Left colon (tissue), 2 donors: ENCODE measurements at regions not wholly inside any gene's neighbourhood (a gene's known extent, or its start where the extent isn't known, plus 50 kb on each side); places are given as distances from the start of the nearest gene placed in this dataset.
"Not testable (repeated sequence)": the region's sequence is repeated elsewhere in the genome, so short reads cannot be mapped to it uniquely, and the experiment has no call there.

ENCODE experiments used
- ATAC-seq: fragments of 200-7000 bp; cut with Tn5 transposase; one replicate; pipeline ENCODE4 v1.9.1; 2020; ENCODE audit warnings: mild to moderate bottlenecking, moderate library complexity
- DNase-seq, 2 donors: peaks; one replicate each; pipeline ENCODE4 v3.0.0-alpha.2; 2020
- intact Hi-C, 2 donors: fragments of 100-400 bp; cut with DNase I in 1 of 2; cut with micrococcal nuclease in 1 of 2; formaldehyde crosslinking; loops; one replicate each; pipeline versions ENCODE4 v1.11.2 to v1.14.0; 2022; cut with DNase I, micrococcal nuclease
- donor health status: DM: no; HTN: no; CAD: no.
- donor health status: DM: yes; HTN: yes; CAD: no.

DNA sequence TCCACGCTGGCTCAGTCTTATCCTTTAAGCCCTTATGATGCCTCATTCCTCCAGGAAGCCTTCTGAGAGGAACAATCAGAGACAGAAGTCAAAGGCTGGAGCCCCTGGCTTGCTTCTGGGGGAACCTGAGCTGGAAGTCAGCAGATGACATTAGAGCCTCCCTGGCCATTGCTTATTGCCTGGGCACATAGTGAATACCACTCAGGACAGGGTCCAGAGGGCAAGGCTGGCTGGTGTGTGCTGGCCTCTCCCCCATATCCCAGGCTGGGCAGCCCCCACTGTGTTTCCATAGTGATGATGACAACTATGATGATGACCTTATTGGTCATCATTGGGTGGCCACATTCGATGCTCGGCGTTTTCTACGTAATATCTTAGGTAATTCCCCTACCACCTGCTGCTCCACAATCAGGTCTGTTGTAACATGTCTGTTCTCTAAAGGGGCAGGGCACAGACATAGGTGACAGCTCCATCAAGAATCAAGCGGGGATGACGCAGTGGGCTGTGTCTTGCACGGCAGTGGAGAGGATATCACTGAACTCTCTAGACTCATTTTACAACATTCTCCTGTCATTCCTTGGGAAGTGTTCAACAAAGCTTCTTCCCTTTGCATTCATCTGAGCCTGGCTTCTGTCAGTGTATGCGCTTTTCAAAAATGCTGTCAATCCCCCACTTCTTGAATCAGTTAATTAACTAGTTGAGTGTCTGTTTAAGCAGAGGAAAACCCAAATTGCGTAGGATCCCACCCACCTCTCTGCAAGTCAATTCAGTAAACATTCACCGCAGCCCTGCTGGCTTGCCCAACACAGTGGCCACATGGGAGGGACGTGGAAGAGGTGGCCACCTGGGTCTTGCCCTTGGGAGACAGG, 89.4 kb upstream of the TSHZ3 start:
- no peak for ATAC-seq
- intact Hi-C loops = no loop called here
- DNase-seq = no peak

DNA sequence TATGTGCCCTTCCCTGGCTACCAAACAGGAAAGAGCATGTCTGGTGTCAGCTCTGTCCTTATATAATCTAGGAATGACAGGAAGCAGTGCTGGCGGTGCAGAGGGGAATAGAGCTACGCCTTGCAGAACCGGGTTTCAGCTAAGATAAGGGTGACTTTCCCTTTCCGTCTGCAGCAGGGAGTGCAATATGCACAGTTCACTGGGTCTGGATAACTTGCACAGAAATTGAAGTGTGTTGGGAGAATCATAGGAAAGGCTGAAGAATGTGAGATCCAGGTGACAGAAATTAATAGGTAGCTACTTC, 90.0 kb upstream of the TSHZ3 start:
- DNase-seq (no peak), ATAC-seq (no peak)
- intact Hi-C loops = no loop called here

DNA sequence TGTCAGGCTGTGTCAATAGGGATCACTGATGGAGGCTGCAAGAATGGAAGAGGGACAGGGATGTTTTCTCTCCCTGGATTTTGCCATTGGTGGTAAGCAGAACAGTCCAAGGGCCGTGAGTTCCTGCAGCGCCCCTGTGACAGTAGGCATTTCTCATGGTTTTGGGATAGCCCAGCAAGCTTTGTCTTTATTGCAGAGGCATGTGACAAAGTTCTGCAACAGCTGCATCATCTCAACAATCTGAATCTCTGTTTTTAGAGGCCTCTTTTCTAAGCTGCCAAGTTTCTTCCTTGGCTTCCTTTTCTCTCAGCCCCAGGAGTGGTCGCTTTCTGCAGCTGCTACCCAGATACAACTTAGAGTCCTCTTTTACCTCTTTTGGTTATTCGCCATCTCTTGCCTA, 95.7 kb upstream of the TSHZ3 start:
- no peak for ATAC-seq
- intact Hi-C loops = no loop called here
- DNase-seq = no peak

DNA sequence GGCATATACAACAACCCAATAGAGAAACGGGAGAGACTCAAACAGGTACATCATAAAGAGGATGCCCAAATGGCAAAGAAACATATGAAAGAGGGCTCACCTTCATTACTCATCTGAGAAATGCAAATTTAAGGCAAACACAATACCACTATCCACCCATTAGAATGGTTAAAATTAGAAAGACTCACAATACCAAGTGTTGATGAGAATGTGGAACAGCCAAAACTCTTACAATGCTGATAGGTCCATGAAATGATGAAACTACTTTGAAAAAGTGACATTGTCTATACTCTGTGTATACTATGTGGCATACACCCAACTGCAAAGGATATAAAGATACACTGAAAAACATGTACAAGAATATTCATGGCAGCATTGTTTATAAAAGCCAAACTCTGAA, 96.2 kb upstream of the TSHZ3 start:
- intact Hi-C loops = no loop called here
- ATAC-seq = no peak

DNA sequence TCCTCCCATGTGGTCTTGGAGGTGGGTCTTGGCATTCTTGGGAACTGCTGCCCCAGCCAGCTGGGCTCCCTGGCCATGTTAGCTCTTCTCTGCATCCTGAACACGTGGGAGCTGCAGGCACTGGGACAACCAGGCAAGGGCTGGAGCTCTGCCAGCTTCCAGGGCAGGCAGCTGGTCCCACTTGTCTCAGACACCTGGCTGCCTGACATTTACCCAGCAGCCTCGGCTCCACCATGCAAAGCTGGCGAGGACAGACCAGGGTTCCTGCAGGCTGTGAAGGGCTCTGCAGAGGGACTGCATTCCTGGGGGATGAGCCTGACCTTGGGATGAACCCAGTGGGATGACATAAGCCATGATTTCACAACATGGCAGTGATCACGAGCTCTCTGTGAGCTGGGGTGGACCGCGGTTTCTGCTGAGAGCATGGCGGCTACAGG, 99.0 kb upstream of the TSHZ3 start:
- intact Hi-C loops = no loop called here
- ATAC-seq (no peak), DNase-seq (peak; percentile 39 to 43)

More for the DNA sequence above, 96.2 kb upstream of the TSHZ3 start:
- DNase-seq = no peak

DNA sequence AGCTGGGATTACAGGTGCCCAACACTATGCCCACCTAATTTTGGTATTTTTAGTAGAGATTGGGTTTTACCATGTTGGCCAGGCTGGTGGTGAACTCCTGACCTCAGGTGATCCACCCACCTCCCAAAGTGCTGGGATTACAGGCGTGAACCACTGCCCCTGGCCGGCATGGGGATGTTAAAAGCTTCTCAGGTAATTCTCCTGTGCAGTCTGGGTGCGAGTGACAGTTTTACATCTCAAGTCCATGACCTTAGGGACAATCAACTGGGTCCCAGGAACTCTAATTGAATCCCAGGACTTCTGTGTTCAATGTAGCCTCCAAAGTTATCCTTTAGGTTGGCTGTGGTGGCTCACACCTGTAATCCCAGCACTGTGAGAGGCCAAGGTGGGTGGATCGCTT, 100.1 kb upstream of the TSHZ3 start:
- no peak for ATAC-seq
- no peak for DNase-seq
- intact Hi-C loops = no loop called here

DNA sequence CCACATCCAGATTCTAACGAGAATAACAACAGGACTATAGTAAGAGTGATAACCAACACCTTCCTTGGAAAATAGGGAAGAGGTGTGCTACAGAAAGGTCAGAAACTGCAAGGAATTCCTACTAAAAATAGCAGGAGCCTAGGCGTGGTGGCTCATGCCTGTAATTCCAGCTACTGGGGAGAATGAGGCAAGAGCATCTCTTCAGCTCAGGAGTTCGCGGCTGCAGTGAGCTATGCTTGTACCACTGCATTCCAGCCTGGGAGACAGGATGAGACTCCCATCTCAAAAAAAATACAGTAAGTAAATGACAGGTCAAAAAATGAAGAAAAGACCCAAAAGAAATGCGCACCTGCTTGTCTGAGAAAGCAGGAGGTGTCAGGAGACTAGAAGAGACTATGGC, 101.5 kb upstream of the TSHZ3 start:
- DNase-seq (no peak), ATAC-seq (no peak)
- intact Hi-C loops = no loop called here

DNA sequence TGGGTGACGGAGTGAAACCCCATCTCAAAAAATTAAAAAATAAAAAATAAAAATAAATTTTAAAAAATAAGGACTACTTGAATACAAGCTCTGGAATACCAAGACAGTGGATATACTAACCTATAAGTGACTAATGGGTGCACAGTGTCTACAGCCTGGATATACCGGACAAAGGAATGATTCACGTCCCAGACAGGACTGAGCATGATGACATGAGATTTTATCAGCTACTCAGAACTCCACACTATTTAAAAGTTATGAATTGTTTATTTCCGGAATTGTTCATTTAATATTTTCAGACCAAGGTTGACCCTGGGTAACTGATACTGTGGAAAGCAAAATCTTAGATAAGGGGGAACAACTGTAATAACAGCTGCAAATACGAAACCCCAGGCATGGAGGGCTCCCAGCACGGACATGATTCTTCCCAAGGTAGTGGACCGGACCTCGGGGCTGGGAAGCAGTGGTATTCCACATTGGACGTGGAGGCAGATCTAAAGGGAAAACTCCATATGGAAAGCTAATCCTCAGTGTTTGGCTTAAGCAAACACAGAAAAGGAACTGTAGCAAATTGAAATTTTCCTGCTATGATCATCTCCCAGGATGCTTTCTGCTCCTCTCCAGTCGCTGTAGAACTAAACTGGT, 102.6 kb upstream of the TSHZ3 start:
- DNase-seq (no peak), ATAC-seq (no peak)
- intact Hi-C loops = no loop called here

DNA sequence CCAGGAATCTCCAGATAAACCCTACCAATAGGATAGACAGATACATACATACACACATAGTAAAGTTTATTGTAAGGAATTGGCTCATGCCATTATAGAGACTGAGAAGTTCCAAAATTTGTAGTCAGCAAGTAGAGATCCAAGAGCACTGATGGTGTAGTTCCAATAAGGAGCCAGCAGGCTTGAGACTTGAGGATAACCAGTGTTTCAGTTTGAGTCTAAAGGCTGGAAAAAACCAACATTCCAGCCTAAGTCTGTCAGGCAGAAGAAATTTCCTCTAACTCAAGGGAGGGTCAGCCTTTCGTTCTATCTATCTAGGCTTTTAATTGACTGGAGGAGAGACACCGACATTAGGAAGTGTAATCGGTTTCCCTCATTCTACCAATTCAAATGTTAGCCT, 110.2 kb upstream of the TSHZ3 start:
- no peak for ATAC-seq
- intact Hi-C loops = no loop called here
- no peak for DNase-seq

DNA sequence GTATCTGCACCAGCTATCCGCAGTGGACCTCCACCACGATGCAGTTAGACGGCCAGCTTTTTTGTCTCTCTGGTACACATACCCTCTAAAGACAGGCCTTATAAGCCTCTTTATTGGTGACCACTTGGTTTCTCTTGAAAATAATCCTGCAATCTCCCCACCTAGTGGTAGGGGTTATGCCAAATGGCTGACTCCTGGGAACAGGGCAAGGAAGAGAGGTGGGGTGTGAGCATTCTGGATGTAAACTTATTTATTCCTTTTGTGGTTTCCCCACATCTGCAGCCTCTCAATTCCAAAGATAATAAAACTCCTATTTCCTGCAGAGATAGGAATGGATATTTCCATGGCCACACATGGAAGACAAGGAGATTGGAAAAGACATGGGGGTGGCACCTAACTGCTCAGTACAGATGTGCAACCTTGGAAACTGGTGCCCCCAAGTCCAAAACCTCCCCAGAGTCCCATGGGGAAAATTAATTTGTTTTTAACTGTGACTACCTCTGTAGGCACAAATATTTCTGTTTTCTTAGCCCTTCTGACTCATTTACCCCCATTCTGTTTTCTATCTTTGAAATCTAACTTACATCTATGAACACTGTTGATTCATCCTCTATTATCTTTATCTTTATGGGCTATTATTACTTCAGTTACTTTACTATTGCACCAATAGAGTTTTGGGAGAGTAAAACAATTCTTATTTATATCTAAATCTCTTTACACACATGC, 112.7 kb upstream of the TSHZ3 start:
- ATAC-seq = no peak

DNA sequence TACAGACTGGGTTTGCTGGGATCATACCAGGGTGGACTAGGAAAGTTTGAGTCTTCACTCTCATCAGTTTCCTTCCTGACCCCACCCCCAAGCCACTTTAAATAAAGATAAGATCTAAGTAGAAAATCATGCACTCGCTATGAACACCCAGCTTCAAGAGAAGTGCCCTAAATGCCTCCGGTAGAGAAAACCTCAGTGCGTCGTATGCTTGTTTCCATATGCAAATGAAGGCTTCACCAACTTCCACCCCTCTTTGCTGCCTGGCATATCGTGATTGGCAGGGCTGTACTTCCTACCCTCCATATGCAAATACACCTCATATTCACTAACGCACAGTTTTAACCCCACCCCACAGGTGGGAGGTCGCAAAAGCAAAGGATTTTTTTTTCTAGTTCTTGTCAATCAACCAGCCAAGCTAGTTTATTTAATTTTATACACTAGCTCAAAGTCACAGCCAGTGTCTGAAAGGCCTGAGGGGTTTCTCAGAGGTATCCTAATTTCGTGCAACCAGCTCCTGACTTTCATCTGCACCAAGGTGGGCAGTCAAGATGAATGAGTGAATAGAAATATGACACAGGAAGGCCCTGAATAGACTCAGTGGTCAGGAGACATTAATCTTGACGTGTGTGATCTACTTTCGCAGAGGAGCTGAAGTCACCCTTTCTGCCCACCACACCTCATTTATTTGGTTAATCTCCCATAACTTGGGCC, 121.1 kb upstream of the TSHZ3 start:
- intact Hi-C loops = no loop called here
- no peak for DNase-seq
- ATAC-seq = no peak

More for the DNA sequence above, 112.7 kb upstream of the TSHZ3 start:
- intact Hi-C loops = no loop called here
- DNase-seq = no peak

DNA sequence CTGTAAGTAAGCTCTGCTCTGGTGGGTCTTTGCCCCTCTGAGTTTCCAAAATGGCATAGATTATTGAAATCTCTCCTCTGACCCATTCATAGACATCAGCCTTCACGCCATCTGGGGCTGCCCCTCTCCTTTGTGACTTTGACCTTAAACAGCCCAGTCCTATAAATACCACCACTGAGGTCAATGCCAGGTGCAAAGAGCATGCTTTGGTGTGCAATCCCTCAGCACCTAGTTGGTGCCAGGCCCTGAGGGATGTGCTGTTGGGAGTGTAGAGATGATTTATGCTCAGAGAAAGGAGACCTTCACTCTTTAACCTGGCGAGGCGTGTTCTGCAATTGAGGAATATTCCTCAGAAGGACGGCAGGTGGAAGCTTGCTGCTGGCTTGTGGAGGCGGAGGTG, 121.7 kb upstream of the TSHZ3 start:
- intact Hi-C loops = no loop called here
- no peak for DNase-seq
- ATAC-seq = no peak

DNA sequence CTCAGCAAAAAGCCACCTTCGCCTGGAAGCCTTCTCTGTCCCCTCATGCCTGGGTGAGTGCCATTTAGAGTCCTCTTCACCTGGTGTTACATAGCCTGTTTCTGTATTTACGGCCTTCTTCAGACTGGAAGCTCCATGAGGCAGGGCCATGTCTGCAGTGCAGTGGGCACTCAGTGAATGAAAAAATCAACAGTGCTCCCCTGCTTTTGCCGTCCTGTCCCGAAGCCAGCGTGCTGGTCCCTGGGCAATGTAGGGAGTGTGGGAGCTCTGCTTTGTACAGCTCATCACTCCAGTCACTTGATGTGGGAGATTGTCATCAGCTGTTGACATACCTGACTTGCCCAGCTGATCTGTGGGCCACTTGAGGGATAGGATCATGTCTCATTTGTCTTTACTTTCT, 129.0 kb upstream of the TSHZ3 start:
- intact Hi-C loops = no loop called here
- ATAC-seq (no peak), DNase-seq (no peak)

DNA sequence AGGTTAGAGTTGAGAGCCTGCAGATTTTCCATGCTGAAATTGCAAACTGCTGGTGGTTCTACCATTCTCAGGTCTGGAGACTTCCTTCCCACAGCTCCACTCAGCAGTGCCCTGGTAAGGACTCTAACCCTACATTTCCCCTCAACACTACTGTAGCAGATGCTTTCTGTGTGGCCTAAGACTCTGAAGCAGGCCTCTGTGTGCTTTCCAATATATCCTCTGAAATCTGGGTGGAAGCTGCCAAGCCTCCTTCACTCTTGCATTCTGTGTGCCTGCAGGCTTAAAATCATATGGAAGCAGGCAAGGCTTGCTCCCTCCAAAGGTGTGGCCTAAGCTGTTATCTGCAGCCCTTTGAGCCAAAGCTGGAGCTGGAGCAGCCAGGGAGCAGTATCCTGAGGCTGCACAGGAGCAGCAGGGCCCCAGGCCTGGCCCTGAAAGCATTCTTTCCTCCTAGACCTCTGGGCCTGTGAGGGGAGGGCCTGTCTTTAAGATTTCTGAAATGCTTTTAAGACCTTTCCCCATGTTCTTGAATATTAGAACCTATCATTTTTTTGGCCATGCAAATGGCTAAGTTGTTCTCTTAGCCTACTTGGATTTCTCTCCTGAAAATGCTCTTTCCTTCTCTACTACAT, 134.1 kb upstream of the TSHZ3 start:
- DNase-seq (no peak), ATAC-seq (no peak)
- intact Hi-C loops = no loop called here

DNA sequence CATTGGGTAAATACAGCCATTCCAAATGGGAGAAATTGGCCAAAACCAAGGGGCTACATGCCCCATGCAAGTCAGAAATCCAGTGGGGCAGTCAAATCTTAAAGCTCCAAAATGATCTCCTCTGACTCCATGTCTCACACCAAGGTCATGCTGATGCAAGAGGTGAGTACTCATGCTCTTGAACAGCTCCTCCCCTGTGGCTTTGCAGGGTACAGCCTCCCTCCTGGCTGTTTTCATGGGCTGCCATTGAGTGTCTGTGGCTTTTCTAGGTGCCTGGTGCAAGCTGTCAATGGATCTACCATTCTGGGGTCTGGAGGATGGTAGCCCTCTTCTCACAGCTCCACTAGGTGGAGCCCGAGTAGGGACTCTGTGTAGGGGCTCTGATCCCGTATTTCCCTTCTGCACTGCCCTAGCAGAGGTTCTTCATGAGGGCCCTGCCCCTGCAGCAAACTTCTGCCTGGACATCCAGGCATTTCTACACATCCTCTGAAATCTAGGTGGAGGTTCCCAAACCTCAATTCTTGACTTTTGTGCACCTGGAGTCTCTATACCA, 135.7 kb upstream of the TSHZ3 start:
- intact Hi-C loops, ATAC-seq: not testable (repeated sequence)

DNA sequence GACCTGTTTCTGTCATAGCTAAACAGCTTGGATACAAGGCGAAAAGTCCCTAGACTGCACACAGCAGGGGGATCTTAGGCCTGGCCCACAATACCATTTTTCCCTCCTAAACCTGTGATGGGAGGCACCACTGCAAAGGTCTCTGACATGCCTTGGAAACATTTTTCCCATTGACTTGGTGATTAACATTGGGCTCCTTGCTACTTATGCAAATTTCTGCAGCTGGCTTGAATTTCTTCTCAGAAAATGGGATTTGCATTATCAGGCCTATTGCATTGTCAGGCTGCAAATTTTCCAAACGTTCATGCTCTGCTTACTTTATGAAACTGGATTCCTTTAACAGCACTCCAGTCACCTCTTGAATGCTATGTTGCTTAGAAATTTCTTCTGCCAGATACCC, 136.2 kb upstream of the TSHZ3 start:
- DNase-seq (no peak), ATAC-seq (no peak)
- intact Hi-C loops = no loop called here

More for the DNA sequence above, 135.7 kb upstream of the TSHZ3 start:
- not testable (repeated sequence) for DNase-seq

DNA sequence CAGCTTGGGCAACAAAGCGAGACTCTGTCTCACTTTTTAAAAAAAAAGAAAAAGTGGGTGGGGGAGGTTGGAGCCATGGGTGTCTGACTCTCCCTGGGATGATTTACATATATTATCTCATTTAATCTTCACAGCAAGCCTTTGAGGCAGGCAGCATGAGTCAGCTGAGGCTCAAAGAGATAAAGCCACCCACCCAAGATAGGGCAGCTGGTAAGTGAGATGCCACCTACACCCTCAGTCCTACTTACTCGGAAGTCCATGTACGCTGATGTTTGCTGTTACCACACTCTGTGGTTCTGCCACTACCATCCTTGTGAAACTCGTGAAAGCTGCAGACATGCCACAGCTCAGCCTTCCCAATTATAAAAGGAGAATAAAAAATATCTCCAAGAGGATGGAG, 142.0 kb upstream of the TSHZ3 start:
- ATAC-seq (no peak), DNase-seq (no peak)
- intact Hi-C loops = no loop called here

DNA sequence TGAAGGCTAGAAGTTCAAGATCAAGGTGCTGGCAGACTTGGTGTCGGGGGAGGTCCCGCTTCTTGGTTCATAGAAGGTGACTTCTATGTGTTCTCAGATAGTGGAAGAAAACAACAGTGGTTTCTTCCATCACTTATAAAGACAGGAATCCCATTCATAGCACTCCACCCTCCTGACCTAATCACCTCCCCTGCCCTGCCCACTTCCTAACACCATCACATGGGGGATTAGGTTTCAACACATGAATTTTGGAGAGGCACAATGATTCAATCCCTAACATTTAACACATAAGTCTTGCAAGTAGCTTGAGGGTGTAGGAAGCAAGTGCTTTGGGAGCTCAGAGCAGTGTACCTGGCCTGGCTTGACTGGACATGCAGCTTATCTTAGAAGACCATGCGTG, 142.8 kb upstream of the TSHZ3 start:
- no peak for ATAC-seq
- no peak for DNase-seq
- intact Hi-C loops = no loop called here

DNA sequence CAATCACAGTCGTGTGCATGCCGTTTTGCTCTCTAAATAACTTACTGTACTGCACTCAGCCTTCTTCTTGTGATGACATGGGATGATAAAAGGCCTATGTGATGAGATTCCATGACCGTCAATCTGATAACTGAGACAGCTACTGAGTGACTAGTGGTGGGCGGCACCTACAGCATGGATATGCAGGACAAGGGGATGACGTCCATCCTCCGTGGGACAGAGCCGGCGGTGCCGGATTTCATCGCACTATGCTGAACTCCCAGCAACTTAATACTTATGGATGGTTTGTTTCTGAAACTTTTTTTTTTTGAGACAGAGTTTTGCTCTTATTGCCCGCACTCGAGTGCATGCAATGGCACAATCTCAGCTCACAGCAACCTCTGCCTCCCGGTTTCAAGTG, 146.8 kb upstream of the TSHZ3 start:
- DNase-seq = no peak
- intact Hi-C loops = no loop called here
- no peak for ATAC-seq
